Renal pelvis (tissue), 1 donor: ENCODE measurements at regions not wholly inside any gene's neighbourhood (a gene's known extent, or its start where the extent isn't known, plus 50 kb on each side); places are given as distances from the start of the nearest gene placed in this dataset.
A peak's percentile ranks its signal among the peaks of the same experiment; 100 is the strongest.

ENCODE experiments used
- DNase-seq: peaks from one replicate; pipeline ENCODE4 v3.0.0-alpha.2; 2013

GRCh38 chr1:60345621-60346020, 272.1 kb upstream of the C1orf87 start:
- no peak for DNase-seq

GRCh38 chr1:60345049-60345448, 271.5 kb upstream of the C1orf87 start:
- DNase-seq, result no peak

GRCh38 chr1:60343736-60344135, 270.2 kb upstream of the C1orf87 start:
- no peak for DNase-seq

GRCh38 chr1:60342569-60342968, 269.0 kb upstream of the C1orf87 start:
- no peak for DNase-seq

- no peak for DNase-seq
Measured at GRCh38 chr1:60341274-60341673, 267.7 kb upstream of the C1orf87 start.

- no peak for DNase-seq
Measured at GRCh38 chr1:60331647-60332046, 258.1 kb upstream of the C1orf87 start.

- no peak for DNase-seq
Measured at GRCh38 chr1:60329651-60330050, 256.1 kb upstream of the C1orf87 start.

- DNase-seq, result no peak
Measured at GRCh38 chr1:60311838-60312237, 238.3 kb upstream of the C1orf87 start.

GRCh38 chr1:60299581-60299980, 226.0 kb upstream of the C1orf87 start:
- DNase-seq, result no peak

- DNase-seq, result no peak
Measured at GRCh38 chr1:60298290-60298689, 224.7 kb upstream of the C1orf87 start.

GRCh38 chr1:60296794-60297193, 223.2 kb upstream of the C1orf87 start:
- no peak for DNase-seq

GRCh38 chr1:60292140-60292539, 218.6 kb upstream of the C1orf87 start:
- no peak for DNase-seq

GRCh38 chr1:60290393-60290792, 216.8 kb upstream of the C1orf87 start:
- no peak for DNase-seq

GRCh38 chr1:60287536-60287935, 214.0 kb upstream of the C1orf87 start:
- no peak for DNase-seq

- no peak for DNase-seq
Measured at GRCh38 chr1:60283690-60284089, 210.1 kb upstream of the C1orf87 start.

GRCh38 chr1:60281360-60281932, 207.9 kb upstream of the C1orf87 start:
- DNase-seq, result peak; percentile 61

- no peak for DNase-seq
Measured at GRCh38 chr1:60280819-60281218, 207.2 kb upstream of the C1orf87 start.

GRCh38 chr1:60280256-60280655, 206.7 kb upstream of the C1orf87 start:
- no peak for DNase-seq

- no peak for DNase-seq
Measured at GRCh38 chr1:60279798-60280197, 206.2 kb upstream of the C1orf87 start.

GRCh38 chr1:60277269-60277668, 203.7 kb upstream of the C1orf87 start:
- DNase-seq, result no peak

GRCh38 chr1:60274422-60275290, 201.1 kb upstream of the C1orf87 start:
- DNase-seq, result peak; percentile 43

- no peak for DNase-seq
Measured at GRCh38 chr1:60273185-60273584, 199.6 kb upstream of the C1orf87 start.

GRCh38 chr1:60271041-60271440, 197.5 kb upstream of the C1orf87 start:
- no peak for DNase-seq

GRCh38 chr1:60268451-60268850, 194.9 kb upstream of the C1orf87 start:
- DNase-seq, result no peak
